ENCODE measurements at regions not wholly inside any gene's neighbourhood (a gene's known extent, or its start where the extent isn't known, plus 50 kb on each side); places are given as distances from the start of the nearest gene placed in this dataset.
"Not testable (repeated sequence)": the region's sequence is repeated elsewhere in the genome, so short reads cannot be mapped to it uniquely, and the experiment has no call there.

DNA sequence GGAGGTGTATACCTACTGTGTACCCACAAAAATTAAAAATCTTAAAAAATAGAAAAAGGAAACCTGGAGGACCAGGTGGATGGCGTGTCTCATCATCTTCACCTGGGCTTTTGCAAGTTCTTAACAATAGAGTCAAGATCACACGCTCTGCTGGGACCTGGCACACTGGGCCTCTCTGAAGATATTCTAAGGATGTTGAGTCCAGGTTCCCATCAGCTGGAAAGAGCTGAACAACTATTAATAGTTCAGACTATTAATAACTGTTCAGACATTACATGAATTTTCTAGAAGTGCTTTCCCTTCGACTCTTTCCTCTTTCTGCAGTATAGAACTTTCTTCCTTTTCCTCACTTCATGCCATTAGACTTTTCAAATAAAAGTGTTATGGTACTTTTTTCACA lies 320.2 kb upstream of the IL12A start:
- no peak for DNase-seq

DNA sequence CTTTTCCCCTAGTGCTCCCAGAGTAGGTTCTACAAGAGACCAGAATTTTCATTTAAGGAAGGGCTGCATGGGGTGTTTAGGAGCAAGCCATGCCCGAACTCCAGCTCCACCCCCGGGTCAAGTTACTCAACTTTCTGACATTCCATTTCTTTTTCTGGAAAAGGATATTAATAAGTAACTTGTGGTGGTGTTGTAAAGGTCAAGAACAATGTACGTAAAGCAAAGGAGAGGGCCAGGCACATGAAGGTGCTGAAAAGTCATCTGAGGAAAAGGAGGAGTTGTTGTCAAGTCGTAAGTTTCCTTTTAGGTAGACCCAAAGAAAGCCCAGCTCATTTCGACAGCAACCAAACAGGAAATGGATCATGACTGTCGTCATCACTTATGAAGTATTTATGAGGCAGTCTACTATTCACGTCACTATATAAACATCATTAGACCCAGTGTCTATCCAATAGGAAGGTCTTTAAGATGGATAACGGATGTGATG lies 319.6 kb upstream of the IL12A start:
- DNase-seq: peak; percentile 78

DNA sequence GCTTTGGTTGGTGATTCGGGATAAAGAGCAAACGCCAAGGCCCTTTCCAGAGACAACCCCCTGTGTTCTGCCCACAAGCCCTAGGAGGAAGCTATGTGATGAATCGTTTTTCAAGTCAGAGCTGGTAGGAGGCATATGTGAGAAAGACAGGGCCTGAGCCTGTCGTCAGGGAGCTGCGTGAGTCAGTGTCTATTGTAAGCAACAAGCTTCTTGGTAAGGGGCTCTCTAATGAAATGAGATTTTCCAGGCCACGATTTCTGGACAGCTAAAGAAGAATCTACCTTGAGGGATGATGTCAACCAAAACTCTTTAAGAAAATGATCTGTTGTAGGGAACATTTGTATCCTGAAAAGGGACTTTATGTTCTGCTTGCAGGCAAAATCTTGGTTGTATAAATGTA lies 318.9 kb upstream of the IL12A start:
- DNase-seq: peak; percentile 10

DNA sequence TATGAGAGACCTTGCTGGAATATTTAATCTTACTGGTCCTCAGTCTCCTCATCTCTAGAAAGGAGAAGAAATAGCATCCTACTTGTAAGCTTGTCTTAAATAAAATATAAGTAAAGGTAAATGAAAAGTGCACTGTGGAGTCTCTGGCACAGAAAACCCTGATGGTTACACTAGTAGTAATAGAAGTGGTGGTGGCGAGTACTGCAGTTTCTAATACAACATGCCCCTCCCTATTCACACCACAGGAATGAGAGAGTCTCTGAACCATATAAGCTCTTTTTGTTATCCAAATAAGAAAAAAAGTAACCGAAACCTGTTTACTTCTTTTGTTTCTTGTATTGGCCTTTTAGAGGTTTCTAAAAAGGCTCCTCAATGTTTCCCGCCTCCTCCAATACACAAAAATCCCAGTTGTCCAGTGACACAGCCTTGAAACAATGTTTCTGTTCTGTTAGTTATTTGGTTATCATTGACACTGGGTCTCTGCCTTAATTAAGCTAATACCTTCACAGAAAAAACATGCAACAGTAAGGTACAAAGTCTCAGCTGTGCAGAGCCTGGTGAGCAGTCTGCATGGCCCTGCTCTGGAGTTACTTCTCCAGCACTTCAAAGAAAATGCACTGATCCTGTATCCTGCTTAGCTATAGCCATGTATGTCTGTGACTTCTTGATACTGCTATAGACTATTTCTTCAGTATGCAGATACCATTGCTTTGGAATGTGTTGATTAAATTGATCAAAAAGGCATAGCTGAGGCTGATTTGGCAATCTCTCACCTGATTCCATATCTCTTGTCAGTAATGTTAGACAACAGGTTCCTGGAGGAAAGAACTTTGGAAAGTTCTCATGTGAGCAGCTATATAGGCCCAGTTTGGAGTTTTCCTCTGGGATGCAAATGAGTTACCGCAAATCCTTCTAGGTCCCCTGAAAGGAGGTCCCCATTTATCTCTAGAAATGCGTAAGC lies 315.6 kb upstream of the IL12A start:
- peak; percentile 27 for DNase-seq

DNA sequence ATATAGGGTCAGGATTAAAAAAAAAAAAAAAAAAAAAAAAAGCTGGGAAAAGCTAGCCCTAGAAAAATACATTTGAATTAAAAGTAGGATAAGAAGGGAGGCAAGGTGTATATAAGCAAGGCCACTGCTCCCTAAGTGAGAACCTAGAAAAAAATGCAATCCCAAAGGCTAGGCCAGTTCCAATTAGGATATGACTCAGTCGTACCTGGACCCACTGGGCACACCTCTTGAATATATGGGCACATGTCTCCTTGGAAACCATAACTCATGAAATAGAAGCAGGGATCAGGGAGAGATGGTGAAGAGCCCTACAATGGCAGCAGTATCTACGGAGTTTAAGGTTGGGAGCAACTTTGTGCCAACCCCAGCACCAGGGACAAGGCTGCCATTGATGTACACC lies 314.1 kb upstream of the IL12A start:
- no peak for DNase-seq

DNA sequence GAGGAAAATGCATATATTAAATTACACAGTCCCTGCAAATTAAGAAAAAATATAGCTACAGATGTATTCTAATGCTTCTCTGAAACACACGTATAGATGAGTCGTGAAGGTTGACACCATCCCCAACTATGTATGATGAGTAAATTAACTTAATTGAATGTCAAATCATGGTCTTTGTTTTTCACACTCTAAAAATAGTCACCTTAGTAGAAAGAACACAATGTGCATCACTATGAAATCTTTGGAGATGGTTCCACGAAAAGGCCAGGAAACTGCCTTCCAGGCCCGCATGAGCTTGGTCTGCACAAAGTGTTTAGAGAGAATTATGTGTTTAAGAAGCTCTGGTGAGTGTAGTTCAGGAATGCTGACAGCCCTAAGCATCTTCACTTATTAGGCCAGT lies 313.4 kb upstream of the IL12A start:
- DNase-seq: no peak

DNA sequence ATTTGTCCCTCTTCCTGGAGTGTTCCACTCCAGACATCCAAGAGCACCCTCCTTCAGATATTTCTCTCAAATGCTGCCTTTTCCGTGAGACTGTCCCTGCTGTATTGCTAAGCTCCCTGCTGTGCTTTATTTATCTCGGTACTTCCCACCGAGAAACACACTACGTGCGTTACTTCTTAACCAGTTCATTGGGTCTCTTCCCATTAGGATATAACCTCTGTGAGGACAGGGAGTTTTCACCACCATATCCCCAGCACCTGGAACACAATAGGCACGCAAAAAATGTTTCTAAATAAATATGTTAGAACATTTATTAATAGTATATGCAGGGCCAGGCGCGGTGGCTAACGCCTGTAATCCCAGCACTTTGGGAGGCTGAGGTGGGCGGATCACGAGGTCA lies 308.7 kb upstream of the IL12A start:
- DNase-seq: no peak

DNA sequence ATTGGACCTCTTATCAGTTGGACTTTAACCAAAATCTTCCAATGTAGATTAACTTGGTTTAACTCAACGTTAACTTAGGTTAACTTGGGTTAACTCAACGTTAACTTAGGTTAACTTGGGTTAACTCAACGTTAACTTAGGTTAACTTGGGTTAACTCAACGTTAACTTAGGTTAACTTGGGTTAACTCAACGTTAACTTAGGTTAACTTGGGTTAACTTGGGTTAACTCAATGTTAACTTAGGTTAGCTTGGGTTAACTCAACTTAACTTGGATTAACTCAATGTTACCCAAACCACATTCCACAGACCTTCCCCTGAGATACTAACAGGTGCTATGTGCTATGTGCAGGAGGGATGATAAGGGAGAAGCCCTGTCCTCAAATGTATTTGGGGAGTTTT lies 306.9 kb upstream of the IL12A start:
- not testable (repeated sequence) for DNase-seq

DNA sequence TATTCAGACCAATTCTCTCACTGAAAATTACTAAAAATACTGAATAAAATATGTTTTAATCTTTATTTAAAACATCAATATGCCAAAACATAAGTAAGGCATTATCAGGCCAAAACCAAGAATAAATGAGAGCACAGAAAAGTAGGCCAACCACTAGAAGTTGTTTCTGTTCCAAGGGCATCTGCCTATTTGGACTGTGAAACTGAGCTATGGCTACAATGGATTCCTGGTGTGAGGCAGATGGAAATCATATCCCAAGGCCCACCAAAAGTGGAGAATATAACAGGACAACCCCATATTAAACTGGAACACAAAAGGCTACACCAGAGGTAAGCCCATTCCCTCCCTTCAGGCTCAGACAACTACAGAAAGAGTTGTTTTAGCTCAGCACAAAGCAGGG lies 302.8 kb upstream of the IL12A start:
- no peak for DNase-seq

DNA sequence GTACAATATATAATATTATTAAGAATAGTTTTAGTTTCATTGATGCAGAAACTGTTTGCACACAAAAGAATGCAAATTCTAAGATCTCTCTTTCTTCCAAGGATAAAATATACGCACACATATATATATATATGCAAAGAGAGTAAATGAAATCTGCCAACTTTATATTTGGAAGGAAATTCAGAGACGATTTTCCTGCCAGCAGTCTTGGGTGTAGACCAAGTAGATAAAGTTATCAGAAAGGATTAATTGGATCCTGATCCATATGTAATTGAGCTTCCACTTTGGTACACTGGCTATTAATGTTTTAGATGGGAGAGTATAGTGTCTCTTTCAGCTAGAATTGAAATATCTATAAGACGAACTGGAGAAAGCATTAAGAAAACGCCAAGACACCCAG lies 295.4 kb upstream of the IL12A start:
- no peak for DNase-seq

DNA sequence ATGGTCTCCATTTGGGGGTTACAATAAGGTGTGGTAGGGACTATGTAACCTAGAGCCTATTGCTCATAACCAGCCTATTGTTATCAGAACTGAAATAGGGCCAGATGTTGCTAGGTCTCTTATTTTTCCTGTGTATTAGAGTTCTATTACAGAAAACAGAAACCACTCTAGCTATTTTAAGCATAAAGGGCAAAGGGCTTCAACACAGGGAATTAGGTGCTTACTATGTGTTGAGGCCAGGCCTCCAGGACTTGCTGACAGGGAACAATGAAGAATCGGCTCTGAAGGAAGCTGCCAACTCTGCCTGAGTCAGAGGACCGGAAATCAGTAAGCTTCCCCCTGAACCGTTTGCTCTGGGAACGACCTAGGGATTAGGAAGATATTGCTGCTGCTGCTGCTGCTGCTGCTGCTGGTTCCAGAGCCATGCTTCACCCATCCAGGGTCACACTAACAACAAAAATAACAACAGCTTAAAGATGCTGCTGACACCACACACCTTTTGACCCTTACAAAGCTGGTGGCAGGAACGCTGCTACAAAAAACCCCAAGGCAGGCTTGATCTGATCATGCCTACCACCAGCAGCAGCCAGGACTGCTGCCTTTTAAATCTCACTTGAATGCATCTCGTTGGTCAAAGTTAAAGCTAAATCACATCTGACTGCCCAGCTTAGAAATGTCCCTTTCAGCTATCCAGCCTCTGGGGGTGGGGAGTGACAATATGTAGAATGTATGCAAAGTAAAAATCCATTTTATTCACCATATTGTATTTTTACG lies 276.9 kb upstream of the IL12A start:
- DNase-seq: peak; percentile 18

DNA sequence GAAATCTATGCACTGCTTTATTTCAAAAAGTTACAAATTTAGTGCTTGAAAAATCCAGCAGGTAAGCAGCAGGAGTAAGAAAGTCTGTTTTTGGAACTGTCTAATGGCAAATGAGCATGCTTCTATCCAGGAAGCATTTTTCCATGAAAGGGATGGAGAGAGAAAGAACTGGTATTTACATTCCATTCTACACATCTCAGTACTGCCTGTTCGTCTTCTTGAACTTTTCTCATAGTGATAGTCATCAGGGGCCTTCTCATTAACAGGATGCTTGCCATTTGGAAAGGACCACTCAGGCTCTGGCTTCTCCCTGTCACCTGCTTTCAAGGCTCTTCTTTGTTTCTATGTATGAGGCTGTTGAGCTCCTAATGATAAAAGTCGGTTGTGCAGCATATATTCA lies 267.3 kb upstream of the IL12A start:
- DNase-seq: no peak

DNA sequence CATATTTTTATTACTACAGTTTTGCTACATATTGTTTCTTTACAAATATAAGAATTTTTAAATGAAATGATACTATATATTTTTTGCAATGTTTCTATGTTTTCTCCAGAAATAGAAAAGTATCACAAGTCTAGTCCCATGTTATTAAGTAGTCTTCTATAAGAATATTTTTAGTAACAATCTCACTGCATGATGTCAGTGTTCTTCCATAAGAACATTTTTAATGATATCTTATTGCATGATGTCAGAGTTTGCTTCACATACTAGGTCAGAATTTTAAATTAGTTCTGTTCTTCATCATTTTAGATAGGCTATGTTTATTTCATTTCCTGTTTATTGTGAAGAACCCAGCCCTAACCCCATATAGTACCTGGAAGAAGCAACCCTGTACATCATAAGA lies 265.3 kb upstream of the IL12A start:
- DNase-seq: no peak

DNA sequence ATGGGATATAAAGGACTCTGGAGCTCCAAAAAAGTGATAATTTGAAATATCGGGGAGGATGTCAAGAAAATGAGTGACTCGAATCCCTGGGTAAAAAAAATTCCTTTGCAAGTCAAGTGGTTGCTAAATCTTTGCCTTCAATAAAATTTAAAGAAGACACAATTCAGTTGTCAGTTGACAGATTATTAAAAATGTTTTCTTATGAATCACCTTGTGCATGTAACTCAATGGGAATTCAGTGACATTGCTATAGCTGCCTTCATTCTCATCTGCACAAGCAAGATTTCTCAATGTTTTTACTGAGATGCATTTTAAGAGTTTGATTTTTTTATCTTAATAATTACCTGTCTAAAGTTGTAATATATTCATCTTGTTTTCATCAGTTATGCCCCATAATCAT lies 264.0 kb upstream of the IL12A start:
- DNase-seq: no peak

DNA sequence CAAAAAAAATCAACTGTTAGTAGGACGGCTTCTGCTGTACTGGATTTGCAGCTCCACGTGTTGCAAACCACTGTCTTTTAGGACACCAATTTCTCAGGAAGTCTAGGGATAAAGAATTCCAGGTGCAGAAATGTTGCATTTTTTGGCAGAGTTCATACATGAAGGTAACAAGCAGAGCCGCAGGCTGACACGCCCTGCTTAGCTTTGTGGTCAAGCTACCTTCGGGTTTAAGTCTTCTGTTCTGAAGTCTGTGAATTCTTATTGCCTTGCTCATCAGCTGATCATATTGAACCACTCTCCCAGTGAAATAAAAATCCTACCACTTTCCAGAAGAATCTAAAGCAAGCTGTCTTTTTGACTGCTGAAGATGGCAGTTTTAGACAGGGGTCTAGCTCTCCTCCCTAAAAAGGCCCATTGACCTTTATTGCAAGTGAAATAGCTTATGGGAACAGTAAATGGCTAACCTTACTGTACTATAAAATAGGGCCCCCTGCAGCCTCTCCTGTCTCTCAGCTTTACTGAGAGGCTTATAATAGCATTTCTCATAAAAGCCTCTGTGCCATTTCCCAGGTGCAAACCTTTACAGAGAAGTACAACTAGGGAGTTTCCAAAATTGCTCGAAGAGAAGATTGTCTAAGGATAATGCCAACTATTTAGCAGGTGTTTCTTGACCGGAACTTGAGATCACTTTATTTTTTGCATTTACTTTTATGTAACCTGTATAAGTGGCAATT lies 262.2 kb upstream of the IL12A start:
- DNase-seq: peak; percentile 74

DNA sequence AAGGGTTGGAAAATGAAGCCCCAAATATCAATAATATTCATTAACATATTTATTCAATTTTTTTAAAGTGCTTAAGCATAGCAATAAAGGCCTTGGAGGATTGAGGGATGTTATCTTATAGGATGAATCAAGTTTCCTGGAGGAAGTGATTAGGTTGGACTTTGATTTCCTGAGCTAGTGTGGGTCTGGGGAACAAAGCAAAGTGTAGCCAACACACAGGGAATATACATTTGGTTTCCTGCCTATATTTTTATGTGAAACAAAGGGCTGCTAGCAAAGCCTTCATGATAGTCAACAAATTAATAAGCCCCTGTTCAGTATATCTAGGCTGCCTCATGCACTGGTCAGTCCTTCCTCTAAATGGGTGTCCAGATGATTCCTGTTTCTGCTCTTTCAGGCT lies 261.1 kb upstream of the IL12A start:
- no peak for DNase-seq

DNA sequence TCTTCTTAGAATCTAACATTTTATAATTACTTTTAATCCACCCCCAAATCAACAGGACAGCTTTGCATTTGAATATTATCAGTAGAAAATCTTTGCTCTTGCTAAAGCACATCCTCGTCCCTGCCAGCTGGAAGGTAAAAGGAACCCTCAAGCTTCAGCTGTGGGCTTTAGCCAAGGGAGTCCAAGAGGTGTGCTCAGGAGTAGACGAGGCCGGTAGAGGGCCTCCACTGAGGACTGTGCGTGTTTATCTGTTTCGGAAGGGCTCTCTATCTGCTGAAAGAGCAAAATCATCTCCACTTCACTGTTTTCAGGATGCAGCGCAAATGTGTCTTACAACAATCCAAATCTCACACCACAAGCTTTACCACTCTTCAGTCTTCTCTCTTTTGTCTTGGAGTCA lies 257.4 kb upstream of the IL12A start:
- no peak for DNase-seq

DNA sequence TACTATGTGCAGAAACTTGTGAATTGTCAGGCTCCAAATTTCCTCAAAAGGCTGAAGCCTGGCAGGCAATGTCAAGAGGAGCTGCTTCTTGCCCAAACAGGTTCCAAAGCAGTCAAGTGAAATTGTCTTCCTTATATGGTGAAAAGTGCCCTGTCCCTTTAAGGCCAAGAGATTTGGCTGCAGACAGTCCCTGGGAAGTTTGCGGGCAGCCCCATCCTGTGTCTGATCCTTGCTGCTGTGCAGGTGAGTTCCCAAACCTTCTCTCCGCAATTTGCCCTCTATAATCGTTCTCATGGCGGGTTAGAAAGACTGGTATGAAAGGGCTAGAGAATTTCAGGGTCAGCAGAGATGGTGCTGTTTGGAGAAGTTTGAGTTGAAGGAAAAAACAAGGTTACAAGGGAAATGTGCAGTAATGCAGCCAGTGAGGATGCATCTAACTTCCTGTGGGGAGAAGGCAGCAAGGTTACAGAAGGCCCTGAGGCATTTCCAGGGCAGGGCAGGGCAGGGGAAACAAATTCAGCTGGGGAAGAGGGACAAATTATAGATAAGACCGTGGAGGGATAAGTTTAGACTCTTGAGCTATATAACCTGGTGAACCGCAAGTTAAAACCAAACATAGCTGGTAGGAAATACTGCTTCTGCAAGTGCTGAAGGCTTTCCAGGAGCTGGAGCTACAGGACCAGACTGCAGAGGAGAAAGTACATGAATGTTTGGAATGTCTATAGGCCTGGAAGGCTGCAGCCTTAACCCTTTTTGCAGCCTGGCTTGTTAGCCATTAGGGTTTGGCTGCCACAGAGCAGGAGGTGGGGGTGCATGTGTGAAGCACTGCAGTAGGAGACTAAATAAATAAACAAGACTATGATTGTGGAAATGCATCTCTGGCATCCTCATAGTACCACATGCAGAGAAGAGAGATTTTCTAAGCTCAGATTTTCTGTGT lies 256.2 kb upstream of the IL12A start:
- DNase-seq: peak; percentile 71

DNA sequence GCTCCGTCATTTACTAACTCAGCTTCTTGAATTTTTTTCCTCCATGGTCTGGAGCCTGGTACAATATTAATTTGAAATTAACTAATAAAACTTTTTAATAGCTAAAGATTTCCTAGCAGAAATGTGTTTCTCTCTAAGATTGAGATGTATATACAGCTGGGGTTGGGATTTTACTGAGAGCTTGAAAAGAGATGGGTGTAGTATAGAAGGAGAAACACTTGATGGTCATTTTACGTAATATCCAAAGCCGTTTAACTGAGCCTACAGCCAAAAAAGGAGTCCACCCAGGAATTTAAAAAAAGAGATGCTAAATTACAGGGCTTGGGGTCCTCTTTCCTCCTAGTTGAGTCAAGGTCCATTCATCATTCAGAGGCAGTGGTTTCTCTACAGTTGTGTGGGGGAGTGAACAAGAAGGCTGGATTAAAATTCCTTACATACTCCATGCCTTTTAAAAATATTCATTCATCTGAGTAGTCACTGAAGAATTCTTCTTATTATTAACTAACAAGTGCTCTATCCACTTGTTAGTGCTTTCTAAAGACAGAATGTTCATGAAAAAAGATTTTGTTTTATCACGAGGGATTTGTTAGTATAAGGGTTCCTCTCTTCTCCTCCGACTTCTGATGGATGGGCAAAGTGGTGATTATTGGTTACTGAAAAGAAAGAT lies 255.3 kb upstream of the IL12A start:
- peak; percentile 98 for DNase-seq

DNA sequence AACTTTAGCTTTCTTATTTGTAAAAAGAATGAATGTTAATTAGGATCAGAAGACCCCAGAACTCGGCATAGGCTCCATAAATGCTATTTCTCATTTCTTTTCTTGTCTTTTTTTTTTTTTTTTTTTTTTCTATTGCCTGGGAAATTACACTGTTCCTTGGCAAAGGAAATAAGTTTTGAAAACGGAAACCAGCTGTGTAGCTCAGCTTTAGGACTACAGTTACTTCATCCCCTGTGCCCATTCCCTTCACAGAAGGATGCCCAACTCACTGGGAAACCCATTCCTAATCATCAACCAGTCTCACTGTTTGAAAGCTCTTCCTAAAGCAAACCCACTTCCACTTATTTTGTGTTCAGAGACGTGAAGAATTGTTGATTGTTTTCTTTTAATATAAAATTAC lies 254.0 kb upstream of the IL12A start:
- DNase-seq: no peak

DNA sequence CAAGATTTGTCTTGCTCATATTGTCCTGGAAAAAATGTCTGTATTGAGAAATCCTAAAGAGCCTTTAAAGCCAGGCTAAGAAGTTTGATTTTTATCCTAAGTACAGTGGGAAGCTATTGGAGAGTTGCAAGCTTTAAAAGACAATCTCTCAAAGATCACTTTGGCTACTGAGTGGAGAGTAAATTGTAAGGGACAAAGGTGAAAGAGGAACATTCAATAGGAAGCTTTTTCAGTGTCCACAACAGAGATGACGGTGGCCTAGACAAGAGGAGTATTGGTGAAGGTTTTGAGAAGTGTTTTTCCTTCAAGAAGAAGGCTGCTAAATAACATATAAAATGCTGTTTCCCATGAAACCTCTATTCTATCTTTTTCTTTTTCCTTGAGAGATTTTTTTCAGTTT lies 249.5 kb upstream of the IL12A start:
- no peak for DNase-seq

DNA sequence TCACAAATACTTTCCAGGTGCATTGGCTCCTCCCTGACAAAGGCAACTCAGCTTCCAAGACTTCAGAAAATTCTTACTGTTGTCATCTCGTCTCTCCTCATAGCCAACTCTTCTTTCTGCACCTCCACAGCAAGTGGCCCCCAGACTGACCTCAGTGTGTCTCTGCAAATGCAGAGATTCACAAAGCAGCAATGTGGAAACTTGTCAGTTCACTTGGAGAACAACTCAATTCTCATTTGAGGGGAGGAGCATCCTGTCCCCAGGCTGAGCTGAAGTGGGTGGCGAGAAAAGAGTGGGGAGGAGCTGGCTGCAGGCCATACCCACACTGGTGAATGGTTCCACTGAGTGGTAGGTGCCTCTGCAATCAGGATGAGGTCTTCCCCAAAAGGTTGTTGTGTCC lies 248.7 kb upstream of the IL12A start:
- no peak for DNase-seq
